ENCODE measurements at regions not wholly inside any gene's neighbourhood (a gene's known extent, or its start where the extent isn't known, plus 50 kb on each side); places are given as distances from the start of the nearest gene placed in this dataset.

- no peak for TF ChIP-seq NR2F2 (IDR thresholded peaks at IDR 0.05)
Observed at GRCh38 chr17:72561266-72561665, 440.4 kb downstream of the SOX9 start (continued).

- 90% methylated on average over 6 of the region's 6 CpGs for WGBS
- Histone ChIP-seq H3K9me3 (ENCODE audit: control insufficient read depth in 4 of 4, low read length in 3 of 4) (no peaks in the 10 kb centered on the region), H3K9ac (ENCODE audit: low read depth in 1 of 2, low read length in 2 of 2) (no peak overlapping the region), H3K4me1 (ENCODE audit: control insufficient read depth in 4 of 4, insufficient read depth in 4 of 4, low read length in 3 of 4) (peaks cover 0 to 2% (median 0%) of the 10 kb centered on the region in 4 donors), H3K27ac (ENCODE audit: low read depth in 1 of 2, low read length in 2 of 2) (no peak overlapping the region), H3K36me3 (ENCODE audit: control insufficient read depth in 4 of 4, insufficient read depth in 3 of 4, low read depth in 1 of 4, low read length in 3 of 4) (no peaks in the 10 kb centered on the region), H3K27me3 (ENCODE audit: control insufficient read depth in 4 of 4, insufficient read depth in 4 of 4, low read length in 3 of 4) (no peaks in the 10 kb centered on the region), H3K4me3 (ENCODE audit: low read depth in 1 of 3, low read length in 3 of 3) (no peak overlapping the region)
- no peak for DNase-seq (ENCODE audit: low spot score)
- TF ChIP-seq ZBTB33 (IDR thresholded peaks at IDR 0.05) (no peak), FOXA1 (IDR thresholded peaks at IDR 0.05) (no peak), RXRA (IDR thresholded peaks at IDR 0.05) (no peak), MAX (IDR thresholded peaks at IDR 0.05) (no peak), EGR1 (IDR thresholded peaks at IDR 0.05; ENCODE audit: low read depth in 2 of 2) (no peak), GABPA (IDR thresholded peaks at IDR 0.05 in 1 of 2, conservative IDR thresholded peaks at IDR 0.05 in 1 of 2) (no peak), ATF3 (IDR thresholded peaks at IDR 0.05) (no peak), TAF1 (conservative IDR thresholded peaks at IDR 0.05) (no peak), SP1 (IDR thresholded peaks at IDR 0.05) (no peak)
Observed at GRCh38 chr17:72561680-72562079, 440.9 kb downstream of the SOX9 start.

GRCh38 chr17:72562615-72563188 is 441.9 kb downstream of the SOX9 start:
- H3K36me3 ChIP-seq (ENCODE audit: control insufficient read depth in 4 of 4, insufficient read depth in 3 of 4, low read depth in 1 of 4, low read length in 3 of 4), result no peaks in the 10 kb centered on the region
- DNase-seq (ENCODE audit: low spot score), result no peak
- H3K9me3 ChIP-seq (ENCODE audit: control insufficient read depth in 4 of 4, low read length in 3 of 4), result no peaks in the 10 kb centered on the region
- H3K27ac ChIP-seq (ENCODE audit: low read depth in 1 of 2, low read length in 2 of 2), result no peak overlapping the region
- H3K9ac ChIP-seq (ENCODE audit: low read depth in 1 of 2, low read length in 2 of 2), result no peak overlapping the region
- H3K4me3 ChIP-seq (ENCODE audit: low read depth in 1 of 3, low read length in 3 of 3), result no peak overlapping the region
- H3K27me3 ChIP-seq (ENCODE audit: control insufficient read depth in 4 of 4, insufficient read depth in 4 of 4, low read length in 3 of 4), result no peaks in the 10 kb centered on the region
- peaks cover 0 to 2% (median 0%) of the 10 kb centered on the region in 4 donors for H3K4me1 ChIP-seq (ENCODE audit: control insufficient read depth in 4 of 4, insufficient read depth in 4 of 4, low read length in 3 of 4)
- no peak for TF ChIP-seq MAX (IDR thresholded peaks at IDR 0.05)
- no peak for TF ChIP-seq FOXA1 (IDR thresholded peaks at IDR 0.05)
- TF ChIP-seq ZBTB33 (IDR thresholded peaks at IDR 0.05), result no peak
- TF ChIP-seq FOXA2 (IDR thresholded peaks at IDR 0.05), result no peak
- WGBS, result 78% methylated on average over 7 of the region's 7 CpGs

All from liver (tissue), 7 donors.